ENCODE measurements at regions not wholly inside any gene's neighbourhood (a gene's known extent, or its start where the extent isn't known, plus 50 kb on each side); places are given as distances from the start of the nearest gene placed in this dataset.

DNA sequence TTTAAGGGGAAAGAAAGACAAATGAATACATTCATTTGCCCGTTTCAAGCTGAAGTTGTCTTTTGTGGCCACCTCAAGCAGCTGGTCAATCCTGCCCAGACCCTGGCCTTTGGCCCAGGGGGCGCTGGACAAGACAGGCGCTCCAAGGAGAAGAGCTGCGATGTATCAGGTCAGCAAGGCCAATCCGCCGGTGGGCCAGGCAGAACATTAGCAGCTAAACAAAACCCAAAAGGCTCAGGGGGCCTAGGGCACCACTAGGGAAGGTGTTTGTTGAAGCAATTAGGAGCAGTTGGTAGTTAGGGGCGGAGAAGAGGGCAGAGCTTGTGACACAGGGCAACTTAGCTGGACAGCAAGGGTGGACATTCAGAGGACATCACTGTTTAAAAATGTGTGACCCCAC is 60.8 kb upstream of the TMEM33 start:
- Histone ChIP-seq H3K36me3 (ENCODE audit: control insufficient read depth, insufficient read depth, low read length) (no peaks in the 10 kb centered on the region), H3K4me3 (ENCODE audit: low read length) (no peak overlapping the region), H3K4me1 (ENCODE audit: control insufficient read depth, insufficient read depth, low read length) (no peaks in the 10 kb centered on the region), H3K27ac (ENCODE audit: low read depth, low read length) (no peak overlapping the region), H3K27me3 (ENCODE audit: control insufficient read depth, insufficient read depth, low read length) (peaks cover 18% of the 10 kb centered on the region), H3K9ac (ENCODE audit: low read length) (no peak overlapping the region)

DNA sequence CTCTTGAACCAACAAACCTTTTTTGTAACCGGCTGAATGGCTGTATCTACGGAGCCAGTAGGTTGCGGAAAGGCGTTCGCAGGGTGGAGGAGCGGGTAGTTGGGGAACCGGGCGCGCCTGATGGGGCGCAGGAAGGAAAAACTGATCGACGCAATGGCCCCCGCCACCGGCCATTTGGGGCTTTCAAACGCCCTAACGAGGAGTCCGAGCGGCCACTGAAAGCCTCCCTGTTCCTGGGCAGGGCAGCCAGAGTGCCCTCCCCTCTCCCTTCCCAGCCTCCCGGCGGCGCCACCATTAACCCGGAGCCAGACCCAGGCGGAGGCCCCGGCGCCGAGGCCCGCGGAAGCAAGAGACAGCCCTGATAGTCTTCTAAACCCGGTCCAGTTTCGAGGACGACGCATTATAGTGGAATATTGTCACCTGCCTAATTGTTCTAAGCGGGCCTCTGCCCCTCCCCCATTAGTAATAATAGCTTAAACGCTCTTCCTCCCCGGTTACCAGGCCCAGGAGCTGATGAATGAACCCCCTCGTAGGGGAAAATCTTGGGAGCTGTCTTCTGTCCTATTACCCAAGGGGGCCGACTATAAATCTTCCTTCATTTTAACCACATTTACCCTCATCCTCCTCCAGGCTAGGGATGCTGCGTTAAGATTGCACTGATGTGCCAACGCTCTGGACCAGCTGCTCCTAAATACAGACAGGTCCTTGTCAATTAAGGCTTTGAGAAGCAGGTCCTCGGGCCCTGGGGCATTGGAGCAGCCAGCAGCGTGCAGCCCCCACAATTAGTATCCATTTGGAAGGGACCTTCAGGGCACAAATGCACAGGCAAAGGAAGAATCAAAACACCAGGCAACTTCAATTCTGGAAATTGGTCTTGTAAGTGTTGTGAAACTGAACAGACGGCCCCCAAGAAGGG is 61.6 kb upstream of the TMEM33 start:
- Histone ChIP-seq H3K27me3 (ENCODE audit: control insufficient read depth, insufficient read depth, low read length) (peaks cover 12% of the 10 kb centered on the region), H3K27ac (ENCODE audit: low read depth, low read length) (no peak overlapping the region), H3K9ac (ENCODE audit: low read length) (no peak overlapping the region), H3K4me1 (ENCODE audit: control insufficient read depth, insufficient read depth, low read length) (no peaks in the 10 kb centered on the region), H3K36me3 (ENCODE audit: control insufficient read depth, insufficient read depth, low read length) (no peaks in the 10 kb centered on the region), H3K4me3 (ENCODE audit: low read length) (peak overlapping the region; percentile 5)

DNA sequence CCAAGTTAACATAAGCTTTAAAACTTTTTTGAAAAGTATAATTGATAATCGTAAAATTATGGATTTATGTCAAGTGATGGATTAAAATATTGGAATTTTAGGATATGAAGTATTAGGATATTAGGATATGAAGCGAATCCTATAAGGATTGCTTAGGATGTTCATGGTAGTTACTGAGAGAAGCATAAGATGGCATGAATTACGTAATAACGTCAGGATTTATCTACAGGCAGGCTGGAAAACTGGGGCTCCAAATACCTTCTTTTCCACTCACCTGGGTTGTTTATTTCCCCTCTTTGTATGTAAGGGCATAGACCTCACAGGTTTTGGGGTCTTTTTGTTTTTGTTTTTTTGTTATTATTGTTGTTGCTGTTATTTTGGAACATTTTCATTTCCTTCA is 65.2 kb upstream of the TMEM33 start:
- H3K4me3 ChIP-seq (ENCODE audit: low read length): no peak overlapping the region
- no peaks in the 10 kb centered on the region for H3K4me1 ChIP-seq (ENCODE audit: control insufficient read depth, insufficient read depth, low read length)
- H3K27me3 ChIP-seq (ENCODE audit: control insufficient read depth, insufficient read depth, low read length): peaks cover 25% of the 10 kb centered on the region
- no peaks in the 10 kb centered on the region for H3K36me3 ChIP-seq (ENCODE audit: control insufficient read depth, insufficient read depth, low read length)
- no peak overlapping the region for H3K27ac ChIP-seq (ENCODE audit: low read depth, low read length)
- no peak overlapping the region for H3K9ac ChIP-seq (ENCODE audit: low read length)

DNA sequence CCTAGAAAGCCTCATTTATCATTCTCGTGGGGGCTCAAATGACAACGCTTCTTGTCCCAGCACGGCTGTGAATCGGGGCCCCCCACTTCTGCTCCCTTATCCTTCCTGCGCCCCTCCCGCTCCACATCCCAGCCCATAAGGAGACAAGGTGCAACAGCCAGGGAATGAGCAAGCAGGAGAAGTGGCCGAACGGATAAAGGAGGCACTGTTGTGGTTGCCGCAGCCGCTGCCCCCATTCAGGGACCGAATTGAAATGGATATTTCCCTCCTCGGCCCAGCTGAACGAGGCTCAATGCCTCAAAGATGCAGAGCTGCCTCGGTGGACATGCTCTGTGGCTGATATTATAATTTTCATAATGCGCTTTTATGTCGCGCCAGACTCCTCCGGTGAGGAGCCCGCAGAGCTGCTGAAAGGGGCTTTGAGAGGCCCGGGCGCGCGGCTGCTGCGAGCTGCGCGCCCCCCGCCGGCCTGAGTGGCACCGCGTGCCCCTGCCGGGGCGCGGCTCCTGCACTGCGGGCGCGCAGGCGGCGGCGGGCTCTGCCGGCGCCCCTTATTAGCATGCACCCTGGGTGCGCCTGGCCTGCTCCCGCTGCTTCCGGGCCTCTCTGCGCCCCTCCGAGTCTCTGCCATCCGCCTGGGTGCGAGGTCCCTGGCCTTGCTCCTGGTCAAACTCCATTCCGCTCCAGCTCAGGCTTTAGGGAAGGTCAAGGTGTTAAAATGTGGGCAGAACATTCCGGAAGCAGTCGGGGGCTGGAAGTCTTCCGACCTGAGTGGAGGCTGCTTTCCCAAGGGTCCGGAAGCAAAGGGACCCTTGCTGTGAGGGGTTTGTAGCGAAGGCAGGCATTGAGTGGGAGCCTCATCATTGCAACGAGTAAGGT is 68.2 kb upstream of the TMEM33 start:
- Histone ChIP-seq H3K4me1 (ENCODE audit: control insufficient read depth, insufficient read depth, low read length) (no peaks in the 10 kb centered on the region), H3K36me3 (ENCODE audit: control insufficient read depth, insufficient read depth, low read length) (no peaks in the 10 kb centered on the region), H3K27me3 (ENCODE audit: control insufficient read depth, insufficient read depth, low read length) (peaks cover 22% of the 10 kb centered on the region), H3K27ac (ENCODE audit: low read depth, low read length) (no peak overlapping the region), H3K9ac (ENCODE audit: low read length) (no peak overlapping the region), H3K4me3 (ENCODE audit: low read length) (peak overlapping the region; percentile 27)

DNA sequence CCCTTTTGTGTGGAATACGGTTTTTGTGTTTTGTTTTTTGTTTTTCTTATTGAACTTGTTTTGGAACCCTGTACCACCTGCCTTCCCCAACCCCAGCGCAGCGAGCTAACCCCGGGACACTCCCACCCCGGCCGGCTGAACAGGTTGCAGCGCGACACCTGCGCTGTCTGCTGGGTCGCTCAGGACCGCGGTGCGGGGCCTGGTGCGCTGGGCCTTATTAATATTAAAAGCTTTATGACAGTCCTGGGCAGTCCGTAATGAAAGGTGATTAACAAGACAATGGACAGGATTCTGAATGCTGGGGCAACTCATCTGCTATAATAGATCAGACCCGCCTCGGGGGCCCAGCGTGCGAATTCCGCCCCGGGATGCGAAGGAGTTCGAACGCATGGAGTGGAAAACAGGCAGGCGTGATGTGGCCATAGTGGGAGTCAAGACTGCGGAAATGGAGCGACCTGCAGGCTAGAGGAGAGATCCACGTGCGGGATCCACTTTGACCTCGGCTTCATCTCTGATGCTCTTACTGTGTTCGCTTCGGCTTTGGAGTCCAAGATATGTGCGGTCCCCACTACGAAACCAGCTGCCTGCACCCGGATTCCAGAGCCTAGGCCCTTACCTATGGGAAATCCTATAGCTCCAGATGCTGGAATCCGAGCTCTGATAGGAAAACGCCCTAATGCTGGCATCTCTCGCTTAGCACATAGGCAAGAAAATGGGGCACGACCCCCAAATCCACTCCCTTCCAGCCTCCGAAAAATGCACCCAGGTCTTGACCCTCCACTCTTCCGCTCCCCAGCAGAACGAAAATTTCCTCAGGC is 69.0 kb upstream of the TMEM33 start:
- Histone ChIP-seq H3K27me3 (ENCODE audit: control insufficient read depth, insufficient read depth, low read length) (peaks cover 22% of the 10 kb centered on the region), H3K4me3 (ENCODE audit: low read length) (no peak overlapping the region), H3K4me1 (ENCODE audit: control insufficient read depth, insufficient read depth, low read length) (no peaks in the 10 kb centered on the region), H3K9ac (ENCODE audit: low read length) (no peak overlapping the region), H3K36me3 (ENCODE audit: control insufficient read depth, insufficient read depth, low read length) (no peaks in the 10 kb centered on the region), H3K27ac (ENCODE audit: low read depth, low read length) (no peak overlapping the region)

DNA sequence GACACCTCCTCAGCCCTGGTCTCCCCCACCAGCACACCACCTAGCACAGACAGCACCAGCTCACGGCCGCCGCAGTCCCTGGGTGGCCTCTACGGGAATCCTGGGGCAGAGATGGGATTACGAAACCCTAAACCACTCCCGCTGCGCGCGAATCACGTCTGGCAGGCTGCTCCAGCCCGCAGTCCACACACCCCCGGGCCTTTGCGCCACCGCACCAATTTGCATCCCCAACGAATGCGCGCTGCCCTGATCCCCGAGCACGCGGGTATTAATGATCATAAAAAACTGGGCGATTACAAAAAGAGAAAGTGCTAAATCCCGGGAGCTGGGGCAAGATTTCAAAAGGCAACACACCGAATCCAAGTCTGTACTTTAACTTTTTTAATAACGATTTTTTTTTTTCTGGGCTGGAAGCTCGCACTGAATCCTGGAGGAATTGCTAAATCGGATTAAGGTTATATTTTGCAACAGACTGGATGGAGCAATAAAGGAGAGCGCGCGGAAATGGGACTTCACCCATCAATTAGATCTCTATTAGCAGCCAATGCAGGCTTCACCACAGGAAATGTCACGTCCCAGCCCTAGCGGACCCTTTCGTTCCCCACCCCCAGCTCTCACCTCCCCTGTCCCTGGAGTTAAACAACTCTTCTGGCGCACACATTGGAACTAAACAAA is 69.8 kb upstream of the TMEM33 start:
- H3K27ac ChIP-seq (ENCODE audit: low read depth, low read length): no peak overlapping the region
- H3K36me3 ChIP-seq (ENCODE audit: control insufficient read depth, insufficient read depth, low read length): no peaks in the 10 kb centered on the region
- no peak overlapping the region for H3K9ac ChIP-seq (ENCODE audit: low read length)
- H3K4me1 ChIP-seq (ENCODE audit: control insufficient read depth, insufficient read depth, low read length): no peaks in the 10 kb centered on the region
- H3K27me3 ChIP-seq (ENCODE audit: control insufficient read depth, insufficient read depth, low read length): peaks cover 22% of the 10 kb centered on the region
- no peak overlapping the region for H3K4me3 ChIP-seq (ENCODE audit: low read length)

DNA sequence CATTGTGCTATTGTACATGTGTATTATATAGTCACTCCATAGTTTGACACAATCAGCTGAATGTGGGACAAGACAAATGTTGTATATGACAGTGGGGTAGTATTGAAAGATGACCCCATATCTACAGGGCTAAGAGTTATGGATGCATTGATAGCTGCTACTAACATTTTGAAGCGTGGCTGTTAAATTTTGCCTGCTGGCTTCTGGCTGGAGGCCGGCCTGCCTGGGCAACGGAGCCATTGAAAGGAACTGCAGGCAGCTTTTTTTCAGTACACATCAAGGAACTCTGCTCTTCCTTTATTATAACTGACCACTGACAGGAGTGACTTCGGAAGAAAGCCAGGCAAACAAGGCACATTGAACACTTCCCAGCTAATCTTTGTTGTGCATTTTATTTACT is 76.1 kb upstream of the TMEM33 start:
- H3K36me3 ChIP-seq (ENCODE audit: control insufficient read depth, insufficient read depth, low read length): no peaks in the 10 kb centered on the region
- no peak overlapping the region for H3K27ac ChIP-seq (ENCODE audit: low read depth, low read length)
- no peaks in the 10 kb centered on the region for H3K27me3 ChIP-seq (ENCODE audit: control insufficient read depth, insufficient read depth, low read length)
- no peak overlapping the region for H3K9ac ChIP-seq (ENCODE audit: low read length)
- H3K4me3 ChIP-seq (ENCODE audit: low read length): no peak overlapping the region
- no peaks in the 10 kb centered on the region for H3K4me1 ChIP-seq (ENCODE audit: control insufficient read depth, insufficient read depth, low read length)

DNA sequence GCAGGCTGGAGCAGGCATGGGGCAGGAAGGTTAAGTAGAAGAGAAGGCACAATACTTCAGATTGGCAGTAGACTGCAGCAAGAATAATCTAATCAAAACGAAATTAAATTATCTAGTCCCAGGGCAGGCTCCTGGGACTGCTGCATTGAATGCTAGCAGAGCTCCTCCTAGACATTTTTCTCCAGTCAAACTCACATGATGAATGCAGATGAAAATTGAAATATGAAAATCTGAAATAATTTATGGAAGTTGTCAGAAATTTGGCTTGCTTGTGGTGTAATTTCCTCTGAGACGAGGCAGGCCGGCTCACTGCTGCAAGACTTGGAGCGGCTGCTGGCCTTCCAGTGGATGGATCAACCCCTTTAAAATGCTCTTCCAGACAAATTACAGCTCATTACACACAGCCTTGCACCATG is 78.0 kb upstream of the TMEM33 start:
- Histone ChIP-seq H3K4me1 (ENCODE audit: control insufficient read depth, insufficient read depth, low read length) (no peaks in the 10 kb centered on the region), H3K27me3 (ENCODE audit: control insufficient read depth, insufficient read depth, low read length) (no peaks in the 10 kb centered on the region), H3K9ac (ENCODE audit: low read length) (no peak overlapping the region), H3K27ac (ENCODE audit: low read depth, low read length) (no peak overlapping the region), H3K4me3 (ENCODE audit: low read length) (no peak overlapping the region), H3K36me3 (ENCODE audit: control insufficient read depth, insufficient read depth, low read length) (no peaks in the 10 kb centered on the region)

DNA sequence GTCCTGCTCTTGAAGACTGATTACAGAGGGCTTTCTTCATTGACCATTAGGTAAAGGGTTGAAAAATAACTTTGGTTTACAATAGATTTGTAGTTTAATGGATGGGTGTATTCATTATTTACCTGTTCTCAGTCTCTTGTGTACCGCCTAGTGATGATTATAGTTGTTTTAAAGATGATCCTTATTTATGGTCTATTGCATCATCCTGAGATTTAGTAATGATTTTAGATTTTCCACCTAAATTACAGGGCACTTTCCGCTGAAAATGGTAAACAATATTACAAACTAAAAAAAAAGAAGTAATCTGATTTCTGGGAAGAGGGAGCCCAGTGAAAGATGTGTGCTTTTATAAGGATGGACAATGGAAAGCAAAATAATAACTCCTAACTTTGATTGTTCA is 78.4 kb upstream of the TMEM33 start:
- Histone ChIP-seq H3K36me3 (ENCODE audit: control insufficient read depth, insufficient read depth, low read length) (no peaks in the 10 kb centered on the region), H3K4me3 (ENCODE audit: low read length) (no peak overlapping the region), H3K9ac (ENCODE audit: low read length) (no peak overlapping the region), H3K27me3 (ENCODE audit: control insufficient read depth, insufficient read depth, low read length) (no peaks in the 10 kb centered on the region), H3K4me1 (ENCODE audit: control insufficient read depth, insufficient read depth, low read length) (no peaks in the 10 kb centered on the region), H3K27ac (ENCODE audit: low read depth, low read length) (no peak overlapping the region)

DNA sequence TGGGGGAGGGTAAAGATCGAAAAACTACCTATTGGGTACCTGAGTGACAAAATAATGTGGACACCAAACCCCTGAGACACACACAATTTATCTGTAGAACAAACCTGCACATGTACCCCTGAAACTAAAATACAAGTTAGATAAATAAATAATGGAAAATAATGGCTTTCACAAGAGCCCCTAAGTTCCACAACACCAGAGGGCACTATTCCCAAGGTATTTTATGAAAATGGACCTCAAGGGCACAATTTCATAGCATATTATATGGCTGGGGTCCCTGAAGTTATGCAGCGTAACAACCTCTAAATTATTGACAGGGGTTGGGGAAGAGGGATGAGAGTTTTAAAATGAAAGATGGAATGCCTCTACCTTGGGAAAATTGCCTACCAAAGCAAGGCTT is 81.3 kb upstream of the TMEM33 start:
- Histone ChIP-seq H3K27ac (ENCODE audit: low read depth, low read length) (no peak overlapping the region), H3K36me3 (ENCODE audit: control insufficient read depth, insufficient read depth, low read length) (no peaks in the 10 kb centered on the region), H3K4me1 (ENCODE audit: control insufficient read depth, insufficient read depth, low read length) (no peaks in the 10 kb centered on the region), H3K27me3 (ENCODE audit: control insufficient read depth, insufficient read depth, low read length) (no peaks in the 10 kb centered on the region), H3K4me3 (ENCODE audit: low read length) (no peak overlapping the region), H3K9ac (ENCODE audit: low read length) (no peak overlapping the region)

DNA sequence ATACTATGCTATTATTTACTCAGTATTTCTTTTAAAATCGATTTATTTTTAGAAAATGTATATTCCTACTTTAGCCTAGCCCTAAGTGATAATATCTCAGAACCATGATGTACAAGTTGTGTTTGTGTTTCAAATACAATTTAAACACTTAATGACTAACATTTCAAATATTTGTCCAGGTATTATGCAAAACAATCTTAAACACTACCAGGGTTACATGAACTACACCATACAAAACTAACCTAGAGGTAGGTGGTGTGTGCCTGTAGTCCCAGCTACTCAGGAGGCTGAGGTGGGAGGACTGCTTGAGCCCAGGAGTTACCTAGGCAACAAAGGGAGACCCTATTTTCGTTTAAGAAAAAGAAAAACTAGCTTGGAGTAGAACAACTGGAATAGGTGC is 83.0 kb upstream of the TMEM33 start:
- Histone ChIP-seq H3K4me3 (ENCODE audit: low read length) (no peak overlapping the region), H3K4me1 (ENCODE audit: control insufficient read depth, insufficient read depth, low read length) (no peaks in the 10 kb centered on the region), H3K27me3 (ENCODE audit: control insufficient read depth, insufficient read depth, low read length) (no peaks in the 10 kb centered on the region), H3K27ac (ENCODE audit: low read depth, low read length) (no peak overlapping the region), H3K9ac (ENCODE audit: low read length) (no peak overlapping the region), H3K36me3 (ENCODE audit: control insufficient read depth, insufficient read depth, low read length) (no peaks in the 10 kb centered on the region)
